Astrocyte (in vitro differentiated cells and primary cell): ENCODE measurements at regions not wholly inside any gene's neighbourhood (a gene's known extent, or its start where the extent isn't known, plus 50 kb on each side); places are given as distances from the start of the nearest gene placed in this dataset.

Source experiments
- EZH2 ChIP-seq: IDR thresholded peaks from 2 replicates; pipeline ENCODE4 v1.6.1; 2012; ENCODE audit warnings: mild to moderate bottlenecking, low read length, inconsistent platforms; ENCODE audit not compliant: insufficient read depth
- TF ChIP-seq, protein P1 (sequence below): IDR thresholded peaks from 2 replicates; pipeline ENCODE4 v1.5.1; 2011; ENCODE audit warnings: low read depth, mild to moderate bottlenecking, inconsistent platforms, low read length, moderate library complexity; ENCODE audit not compliant: insufficient read depth

DNA sequence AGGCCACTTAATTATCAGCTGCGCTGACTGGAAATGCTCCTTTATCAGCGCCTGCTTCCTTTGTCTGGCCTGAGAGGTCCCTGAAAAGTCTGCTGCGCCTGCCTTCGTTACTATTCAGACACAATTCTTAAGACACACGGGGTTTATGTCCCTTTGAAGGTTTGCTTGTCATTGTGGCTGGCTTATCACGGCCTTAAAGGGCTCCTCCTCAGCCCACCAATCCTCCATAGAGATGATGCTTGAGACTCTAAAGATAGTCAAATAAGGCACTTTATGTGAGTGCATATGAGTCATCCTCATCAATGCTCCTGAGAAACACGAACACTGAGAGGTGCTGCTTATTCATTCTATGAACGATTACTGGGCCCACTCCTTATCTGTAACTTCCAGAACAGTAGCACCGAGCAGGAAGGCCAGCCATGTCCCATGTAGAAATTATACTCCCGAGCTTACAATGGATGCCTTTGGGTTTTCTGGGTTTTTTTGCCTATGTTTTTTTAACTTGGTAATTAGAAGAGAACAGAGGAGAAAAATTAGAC is 1268.2 kb upstream of the TMEM132C start:
- TF ChIP-seq, protein P1, sequence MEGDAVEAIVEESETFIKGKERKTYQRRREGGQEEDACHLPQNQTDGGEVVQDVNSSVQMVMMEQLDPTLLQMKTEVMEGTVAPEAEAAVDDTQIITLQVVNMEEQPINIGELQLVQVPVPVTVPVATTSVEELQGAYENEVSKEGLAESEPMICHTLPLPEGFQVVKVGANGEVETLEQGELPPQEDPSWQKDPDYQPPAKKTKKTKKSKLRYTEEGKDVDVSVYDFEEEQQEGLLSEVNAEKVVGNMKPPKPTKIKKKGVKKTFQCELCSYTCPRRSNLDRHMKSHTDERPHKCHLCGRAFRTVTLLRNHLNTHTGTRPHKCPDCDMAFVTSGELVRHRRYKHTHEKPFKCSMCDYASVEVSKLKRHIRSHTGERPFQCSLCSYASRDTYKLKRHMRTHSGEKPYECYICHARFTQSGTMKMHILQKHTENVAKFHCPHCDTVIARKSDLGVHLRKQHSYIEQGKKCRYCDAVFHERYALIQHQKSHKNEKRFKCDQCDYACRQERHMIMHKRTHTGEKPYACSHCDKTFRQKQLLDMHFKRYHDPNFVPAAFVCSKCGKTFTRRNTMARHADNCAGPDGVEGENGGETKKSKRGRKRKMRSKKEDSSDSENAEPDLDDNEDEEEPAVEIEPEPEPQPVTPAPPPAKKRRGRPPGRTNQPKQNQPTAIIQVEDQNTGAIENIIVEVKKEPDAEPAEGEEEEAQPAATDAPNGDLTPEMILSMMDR, result no peak
- no peak for TF ChIP-seq EZH2
